GM23338 (cell line): ENCODE measurements at regions not wholly inside any gene's neighbourhood (a gene's known extent, or its start where the extent isn't known, plus 50 kb on each side); places are given as distances from the start of the nearest gene placed in this dataset.

ENCODE experiments used
- ETS1 ChIP-seq: IDR thresholded peaks from 2 replicates; pipeline ENCODE4 v1.6.1; 2016; ENCODE audit warnings: antibody characterized with exemption
- EZH2 ChIP-seq: fragments of 200-600 bp; sonication (generic); IDR thresholded peaks from one replicate; pipeline ENCODE4 v1.8.0; 2017; ENCODE audit warnings: antibody characterized with exemption, mild to moderate bottlenecking, low read depth; ENCODE audit not compliant: unreplicated experiment
- EZH2phosphoT487 ChIP-seq: fragments of 200-600 bp; sonication (generic); IDR thresholded peaks from one replicate; pipeline ENCODE4 v1.8.1; 2018; ENCODE audit warnings: antibody characterized with exemption; ENCODE audit not compliant: unreplicated experiment
- REST ChIP-seq: IDR thresholded peaks from one replicate; pipeline ENCODE4 v1.6.1; 2018; ENCODE audit warnings: antibody characterized with exemption; ENCODE audit not compliant: unreplicated experiment
- STAT1 ChIP-seq: IDR thresholded peaks from one replicate; pipeline ENCODE4 v1.6.1; 2016; ENCODE audit warnings: antibody characterized with exemption; ENCODE audit not compliant: unreplicated experiment
- ZNF114 ChIP-seq: fragments of 250-450 bp; sonication (Bioruptor Pico); IDR thresholded peaks from 2 replicates; pipeline ENCODE4 v1.5.0; 2020; ENCODE audit warnings: mild to moderate bottlenecking, moderate library complexity
- ZNF462 ChIP-seq: fragments of 250-450 bp; sonication (Bioruptor Pico); IDR thresholded peaks from 2 replicates; pipeline ENCODE4 v1.5.0; 2020; ENCODE audit warnings: mild to moderate bottlenecking, moderate library complexity

- TF ChIP-seq ZNF462: no peak
- no peak for TF ChIP-seq EZH2phosphoT487
- no peak for TF ChIP-seq STAT1
- TF ChIP-seq ETS1: no peak
- TF ChIP-seq REST: no peak
- no peak for TF ChIP-seq EZH2
- TF ChIP-seq ZNF114 (CRISPR knock-in tag): no peak
These were observed 592.2 kb downstream of the SMARCA1 start (continued) for GRCh38 chrX:128931071-128931470.
